H1 (cell line): ENCODE measurements at regions not wholly inside any gene's neighbourhood (a gene's known extent, or its start where the extent isn't known, plus 50 kb on each side); places are given as distances from the start of the nearest gene placed in this dataset.

ENCODE experiments used
- CTCF ChIA-PET: fragments of 300-600 bp; sonication (Branson Sonifier 250); formaldehyde crosslinking; loops from one replicate; lab custom pipeline; 2021; ENCODE audit not compliant: partially characterized antibody; lab: Charles Lee
- POLR2A ChIA-PET: fragments of 300-600 bp; sonication (Branson Sonifier 250); formaldehyde crosslinking; loops from one replicate; lab custom pipeline; 2021; ENCODE audit warnings: inconsistent platforms; ENCODE audit not compliant: partially characterized antibody; lab: Charles Lee
- DNase-seq, 2 experiments: peaks; one replicate each; pipeline versions ENCODE4 v3.0.0 to v3.0.0-alpha.2; 2010 to 2022; ENCODE audit warnings: low spot score in 2 of 2, low read depth in 1 of 2, mixed read lengths in 1 of 2
- FAIRE-seq: peaks from 2 replicates; lab custom pipeline; 2011; peaks lifted over from hg19 to GRCh38; lab: Jason Lieb, UNC
- H2AFZ ChIP-seq: 2 replicates; pipeline ENCODE4 v1.8.1; 2012; ENCODE audit warnings: low read length, inconsistent platforms
- H2AK5ac ChIP-seq: 2 replicates; pipeline ENCODE4 v1.6.1; 2013; ENCODE audit warnings: low read depth, low read length
- H2BK120ac ChIP-seq: replicated peaks from 2 replicates; pipeline ENCODE3; 2013; ENCODE audit warnings: low read depth, low read length, inconsistent platforms
- H2BK12ac ChIP-seq: 2 replicates; pipeline ENCODE4 v1.6.1; 2013; ENCODE audit warnings: low read depth, low read length
- H2BK15ac ChIP-seq: 2 replicates; pipeline ENCODE4 v1.6.1; 2013; ENCODE audit warnings: low read length
- H2BK20ac ChIP-seq: 2 replicates; pipeline ENCODE4 v1.6.1; 2013; ENCODE audit warnings: low read length
- H2BK5ac ChIP-seq: 2 replicates; pipeline ENCODE4 v1.6.1; 2013; ENCODE audit warnings: low read depth, low read length
- H3K14ac ChIP-seq: 2 replicates; pipeline ENCODE4 v1.6.1; 2013; ENCODE audit warnings: inconsistent platforms; ENCODE audit not compliant: insufficient read length
- H3K18ac ChIP-seq: 2 replicates; pipeline ENCODE4 v1.6.1; 2013; ENCODE audit warnings: low read length; ENCODE audit errors: extremely low read depth
- H3K23ac ChIP-seq: 2 replicates; pipeline ENCODE4 v1.6.1; 2013; ENCODE audit warnings: inconsistent platforms; ENCODE audit not compliant: insufficient read length
- H3K23me2 ChIP-seq: 2 replicates; pipeline ENCODE4 v1.6.1; 2013; ENCODE audit warnings: low read depth, low read length
- H3K27ac ChIP-seq: 2 replicates; pipeline ENCODE4 v1.6.1; 2011; ENCODE audit warnings: low read depth, low read length, inconsistent platforms
- H3K27me3 ChIP-seq, 4 experiments: replicated peaks in 1 of 4; 1 replicate in 1 of 4; 2 replicates in 3 of 4; pipeline versions ENCODE4 v1.6.1 to v1.8.1; 2011 to 2013; ENCODE audit warnings: low read length in 3 of 4, mild to moderate bottlenecking in 3 of 4, inconsistent platforms in 2 of 4, mixed read lengths in 2 of 4, moderate library complexity in 1 of 4; ENCODE audit not compliant: control insufficient read depth in 3 of 4, insufficient read depth in 3 of 4; ENCODE audit errors: extremely low read depth in 1 of 4
- H3K36me3 ChIP-seq, 4 experiments: 2 replicates each; pipeline versions ENCODE4 v1.6.1 to v1.8.1; 2011 to 2013; ENCODE audit warnings: mild to moderate bottlenecking in 4 of 4, low read length in 3 of 4, moderate library complexity in 2 of 4, control low read depth in 1 of 4, inconsistent platforms in 1 of 4; ENCODE audit not compliant: insufficient read depth in 4 of 4, control insufficient read depth in 2 of 4
- H3K4ac ChIP-seq: replicated peaks from 2 replicates; pipeline ENCODE3; 2013; ENCODE audit warnings: low read length, low read depth, mixed read lengths, inconsistent platforms; ENCODE audit not compliant: insufficient read length
- H3K4me1 ChIP-seq, 4 experiments: replicated peaks in 1 of 4; 1 replicate in 1 of 4; 2 replicates in 3 of 4; pipeline versions ENCODE4 v1.6.1 to v1.8.1; 2011 to 2013; ENCODE audit warnings: low read length in 3 of 4, inconsistent platforms in 2 of 4, mixed read lengths in 1 of 4; ENCODE audit not compliant: insufficient read depth in 4 of 4, control insufficient read depth in 3 of 4
- H3K4me2 ChIP-seq, 2 experiments: 2 replicates each; pipeline versions ENCODE4 v1.6.1 to v1.8.1; 2011 to 2013; ENCODE audit warnings: low read depth in 2 of 2, low read length in 2 of 2, control low read depth in 1 of 2, inconsistent platforms in 1 of 2, mild to moderate bottlenecking in 1 of 2; ENCODE audit not compliant: insufficient read depth in 1 of 2
- H3K4me3 ChIP-seq, 4 experiments: fragments of 200-600, 300-600 bp in 1 of 4; sonication (generic), shearing (Covaris generic), sonication (Bioruptor Twin) in 1 of 4; 2 replicates each; pipeline versions ENCODE4 v1.5.1 to v1.8.1; 2011 to 2016; ENCODE audit warnings: low read length in 4 of 4, low read depth in 3 of 4, control low read depth in 2 of 4, inconsistent platforms in 2 of 4, mild to moderate bottlenecking in 2 of 4, mixed read lengths in 1 of 4, moderate library complexity in 1 of 4; ENCODE audit not compliant: insufficient read depth in 2 of 4; ENCODE audit errors: extremely low read depth in 1 of 4
- H3K56ac ChIP-seq: replicated peaks from 2 replicates; pipeline ENCODE3; 2013; ENCODE audit warnings: low read depth, mild to moderate bottlenecking, mixed read lengths, low read length, inconsistent platforms; ENCODE audit not compliant: insufficient read length
- H3K79me1 ChIP-seq: 2 replicates; pipeline ENCODE4 v1.6.1; 2013; ENCODE audit warnings: low read depth, low read length, control low read depth
- H3K79me2 ChIP-seq, 2 experiments: 2 replicates each; pipeline versions ENCODE4 v1.6.1 to v1.8.1; 2012 to 2013; ENCODE audit warnings: low read length in 2 of 2, mild to moderate bottlenecking in 2 of 2, inconsistent platforms in 1 of 2; ENCODE audit not compliant: insufficient read depth in 2 of 2, control insufficient read depth in 1 of 2
- H3K9ac ChIP-seq, 4 experiments: replicated peaks in 1 of 4; 1 replicate in 1 of 4; 2 replicates in 3 of 4; pipeline versions ENCODE4 v1.6.1 to v1.8.1; 2011 to 2013; ENCODE audit warnings: low read depth in 3 of 4, low read length in 3 of 4, control low read depth in 2 of 4, mild to moderate bottlenecking in 2 of 4, moderate library complexity in 2 of 4, inconsistent platforms in 1 of 4; ENCODE audit errors: extremely low read depth in 1 of 4
- H3K9me3 ChIP-seq, 2 experiments: 2 replicates each; pipeline versions ENCODE4 v1.6.1 to v1.8.1; 2012 to 2013; ENCODE audit warnings: mild to moderate bottlenecking in 2 of 2, moderate library complexity in 2 of 2, control low read depth in 1 of 2, inconsistent platforms in 1 of 2, low read depth in 1 of 2, low read length in 1 of 2, mixed read lengths in 1 of 2; ENCODE audit not compliant: insufficient read depth in 2 of 2
- H4K20me1 ChIP-seq, 2 experiments: replicated peaks in 1 of 2; 2 replicates each; pipeline versions ENCODE3 to v1.8.1; 2011 to 2013; ENCODE audit warnings: inconsistent platforms in 2 of 2, low read length in 2 of 2, mild to moderate bottlenecking in 1 of 2; ENCODE audit not compliant: insufficient read depth in 2 of 2, control insufficient read depth in 1 of 2
- H4K5ac ChIP-seq: 2 replicates; pipeline ENCODE4 v1.6.1; 2013; ENCODE audit warnings: low read length, low read depth, mixed read lengths, inconsistent platforms; ENCODE audit not compliant: insufficient read length
- H4K8ac ChIP-seq: 2 replicates; pipeline ENCODE4 v1.8.0; 2013; ENCODE audit warnings: mild to moderate bottlenecking, moderate library complexity, low read length, inconsistent platforms; ENCODE audit not compliant: insufficient read depth; ENCODE audit errors: extremely low read depth
- H4K91ac ChIP-seq: replicated peaks from 2 replicates; pipeline ENCODE3; 2013; ENCODE audit warnings: low read length, mixed read lengths, inconsistent platforms; ENCODE audit not compliant: insufficient read length
- CBX5 ChIP-seq: fragments of 300-800, 300-1000 bp; sonication (generic); IDR thresholded peaks from 2 replicates; pipeline ENCODE4 v1.7.1; 2016; ENCODE audit warnings: antibody characterized with exemption, low read length, low read depth
- E2F6 ChIP-seq: IDR thresholded peaks from 2 replicates; pipeline ENCODE4 v1.6.1; 2012; ENCODE audit warnings: inconsistent platforms
- HDAC2 ChIP-seq, 2 experiments: fragments of 300-600 bp in 1 of 2; sonication (generic) in 1 of 2; IDR thresholded peaks; 2 replicates each; pipeline ENCODE4 v1.6.1; 2011 to 2012; ENCODE audit warnings: low read depth in 2 of 2, low read length in 2 of 2, mild to moderate bottlenecking in 2 of 2, moderate library complexity in 2 of 2, borderline replicate concordance in 1 of 2, inconsistent platforms in 1 of 2
- HDAC6 ChIP-seq: IDR thresholded peaks from one replicate; pipeline ENCODE4 v1.7.1; 2012; ENCODE audit warnings: low read depth, mild to moderate bottlenecking, inconsistent platforms, low read length, moderate library complexity
- MAFK ChIP-seq: IDR thresholded peaks from 2 replicates; pipeline ENCODE4 v1.6.1; 2012; ENCODE audit warnings: low read depth, mild to moderate bottlenecking, improper control_type of control experiment, low read length
- RAD21 ChIP-seq, 2 experiments: IDR thresholded peaks in 1 of 2; conservative IDR thresholded peaks in 1 of 2; 2 replicates each; pipeline ENCODE4 v1.6.1; 2011; ENCODE audit warnings: low read depth in 2 of 2, low read length in 2 of 2, improper control_type of control experiment in 1 of 2, inconsistent platforms in 1 of 2, mild to moderate bottlenecking in 1 of 2, moderate library complexity in 1 of 2
- SIX5 ChIP-seq: IDR thresholded peaks from 2 replicates; pipeline ENCODE4 v1.6.1; 2011; ENCODE audit warnings: mild to moderate bottlenecking, low read depth, low read length
- TCF12 ChIP-seq: IDR thresholded peaks from 2 replicates; pipeline ENCODE4 v1.6.1; 2011; ENCODE audit warnings: low read depth, mild to moderate bottlenecking, low read length
- WGBS, 2 experiments: shearing (Covaris generic) in 1 of 2; methylation state at CpG; one replicate each; pipeline versions ENCODE4 v1.1.6 to v1.1.7; 2013 to 2015; ENCODE audit warnings: low lambda C conversion rate in 2 of 2, mixed read lengths in 2 of 2, inconsistent platforms in 1 of 2, low coverage in 1 of 2, missing lambda C conversion rate in 1 of 2; ENCODE audit not compliant: insufficient replicate concordance in 2 of 2, insufficient coverage in 1 of 2, insufficient read length in 1 of 2; ENCODE audit errors: extremely low coverage in 1 of 2, missing lambda C conversion rate in 1 of 2; 5-methylcytosine and 5-hydroxymethylcytosine counted together

GRCh38 chr1:72535470-72535869 lies 253.1 kb upstream of the NEGR1 start:
- Histone ChIP-seq H3K27ac (no peak overlapping the region), H4K20me1 (peaks cover 0 to 2% of the 10 kb centered on the region in 2 experiments), H3K23ac (no peak overlapping the region), H3K27me3 (no peaks in the 10 kb centered on the region), H3K79me1 (no peaks in the 10 kb centered on the region), H3K18ac (no peak overlapping the region), H3K4me1 (no peaks in the 10 kb centered on the region), H2BK12ac (no peak overlapping the region), H4K91ac (no peak overlapping the region), H2AK5ac (no peak overlapping the region), H3K23me2 (no peaks in the 10 kb centered on the region), H3K4ac (no peak overlapping the region), H2BK5ac (no peak overlapping the region), H4K5ac (no peak overlapping the region), H2BK15ac (no peak overlapping the region), H3K36me3 (no peaks in the 10 kb centered on the region), H3K56ac (no peak overlapping the region), H4K8ac (no peak overlapping the region), H3K9me3 (no peaks in the 10 kb centered on the region), H3K79me2 (no peaks in the 10 kb centered on the region), H2BK120ac (no peak overlapping the region), H2AFZ (no peak overlapping the region), H3K4me2 (no peak overlapping the region), H2BK20ac (no peak overlapping the region), H3K9ac (no peak overlapping the region), H3K4me3 (no peak overlapping the region), H3K14ac (no peak overlapping the region)
- ChIA-PET POLR2A (no interaction called here), CTCF (no interaction called here)
- TF ChIP-seq MAFK = no peak
- TF ChIP-seq RAD21 (IDR thresholded peaks at IDR 0.05 in 1 of 2, conservative IDR thresholded peaks at IDR 0.05 in 1 of 2; ENCODE audit: low read depth in 2 of 2, low read length in 2 of 2) = no peak
- no peak for TF ChIP-seq HDAC6
- TF ChIP-seq SIX5 = no peak
- no peak for TF ChIP-seq TCF12
- TF ChIP-seq CBX5 = no peak
- TF ChIP-seq E2F6 = no peak
- no peak for TF ChIP-seq HDAC2 (IDR thresholded peaks at IDR 0.05; ENCODE audit: borderline replicate concordance in 1 of 2, low read depth in 2 of 2, low read length in 2 of 2)
- FAIRE-seq (no peak), DNase-seq (no peak)
- 95% methylated on average over 2 of the region's 2 CpGs; no CpG with 5 or more reads in 1 of the 2 experiments for WGBS, 2 experiments
